Peyer's patch (tissue), 4 donors: ENCODE measurements at regions not wholly inside any gene's neighbourhood (a gene's known extent, or its start where the extent isn't known, plus 50 kb on each side); places are given as distances from the start of the nearest gene placed in this dataset.

Experiments
- POLR2A ChIP-seq, 2 donors: fragments of 450-650 bp; IDR thresholded peaks; one replicate each; pipeline ENCODE4 v1.5.1; 2017; ENCODE audit warnings: antibody characterized with exemption in 2 of 2, mild to moderate bottlenecking in 2 of 2, moderate library complexity in 2 of 2
- TF ChIP-seq, protein P1 (sequence below), 6 experiments: fragments of 450-650 bp in 4 of 6; fragments of 200-600 bp in 2 of 6; sonication (generic) in 1 of 6; IDR thresholded peaks; one replicate each; pipeline ENCODE4 v1.5.1; 2017 to 2019; ENCODE audit warnings: antibody characterized with exemption in 6 of 6, mild to moderate bottlenecking in 3 of 6, moderate library complexity in 1 of 6

DNA sequence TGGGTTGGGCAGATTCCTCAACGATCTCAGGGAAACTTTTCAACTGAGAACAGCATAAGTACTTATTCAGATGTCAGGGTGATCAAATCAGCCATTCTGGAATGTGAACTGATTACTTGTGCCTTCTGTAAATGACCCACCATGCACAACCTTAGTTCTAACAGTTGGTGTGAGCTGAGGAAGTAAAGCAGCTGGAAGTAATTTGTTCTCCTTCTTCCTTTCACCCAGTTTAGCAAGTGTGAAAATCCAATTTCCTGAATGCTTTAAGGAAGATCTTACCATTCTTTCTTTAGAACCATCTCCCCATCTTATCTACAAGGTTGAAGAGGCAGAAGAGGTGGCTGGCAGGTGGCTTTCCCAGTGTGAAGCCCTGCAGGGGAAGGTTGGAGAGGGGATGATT is 781.6 kb downstream of the ETS1 start:
- TF ChIP-seq, protein P1, sequence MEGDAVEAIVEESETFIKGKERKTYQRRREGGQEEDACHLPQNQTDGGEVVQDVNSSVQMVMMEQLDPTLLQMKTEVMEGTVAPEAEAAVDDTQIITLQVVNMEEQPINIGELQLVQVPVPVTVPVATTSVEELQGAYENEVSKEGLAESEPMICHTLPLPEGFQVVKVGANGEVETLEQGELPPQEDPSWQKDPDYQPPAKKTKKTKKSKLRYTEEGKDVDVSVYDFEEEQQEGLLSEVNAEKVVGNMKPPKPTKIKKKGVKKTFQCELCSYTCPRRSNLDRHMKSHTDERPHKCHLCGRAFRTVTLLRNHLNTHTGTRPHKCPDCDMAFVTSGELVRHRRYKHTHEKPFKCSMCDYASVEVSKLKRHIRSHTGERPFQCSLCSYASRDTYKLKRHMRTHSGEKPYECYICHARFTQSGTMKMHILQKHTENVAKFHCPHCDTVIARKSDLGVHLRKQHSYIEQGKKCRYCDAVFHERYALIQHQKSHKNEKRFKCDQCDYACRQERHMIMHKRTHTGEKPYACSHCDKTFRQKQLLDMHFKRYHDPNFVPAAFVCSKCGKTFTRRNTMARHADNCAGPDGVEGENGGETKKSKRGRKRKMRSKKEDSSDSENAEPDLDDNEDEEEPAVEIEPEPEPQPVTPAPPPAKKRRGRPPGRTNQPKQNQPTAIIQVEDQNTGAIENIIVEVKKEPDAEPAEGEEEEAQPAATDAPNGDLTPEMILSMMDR (IDR thresholded peaks at IDR 0.05): no peak
- no peak for TF ChIP-seq POLR2A (IDR thresholded peaks at IDR 0.05)
